ENCODE measurements at regions not wholly inside any gene's neighbourhood (a gene's known extent, or its start where the extent isn't known, plus 50 kb on each side); places are given as distances from the start of the nearest gene placed in this dataset.

- H3K36me3 ChIP-seq (ENCODE audit: insufficient read depth, low read length) = no peaks in the 10 kb centered on the region
- Mint-ChIP-seq H3K4me1 (ENCODE audit: low read depth, unreplicated experiment) (no peaks in the 10 kb centered on the region), H3K4me3 (ENCODE audit: unreplicated experiment) (no peak overlapping the region), H3K36me3 (ENCODE audit: low read depth, unreplicated experiment) (peaks cover 2% of the 10 kb centered on the region), H3K27me3 (ENCODE audit: low read depth, unreplicated experiment) (peaks cover 20% of the 10 kb centered on the region), H3K9me3 (ENCODE audit: unreplicated experiment) (peaks cover 9% of the 10 kb centered on the region), H3K27ac (ENCODE audit: unreplicated experiment) (no peak overlapping the region)
- TF ChIP-seq, protein P1, sequence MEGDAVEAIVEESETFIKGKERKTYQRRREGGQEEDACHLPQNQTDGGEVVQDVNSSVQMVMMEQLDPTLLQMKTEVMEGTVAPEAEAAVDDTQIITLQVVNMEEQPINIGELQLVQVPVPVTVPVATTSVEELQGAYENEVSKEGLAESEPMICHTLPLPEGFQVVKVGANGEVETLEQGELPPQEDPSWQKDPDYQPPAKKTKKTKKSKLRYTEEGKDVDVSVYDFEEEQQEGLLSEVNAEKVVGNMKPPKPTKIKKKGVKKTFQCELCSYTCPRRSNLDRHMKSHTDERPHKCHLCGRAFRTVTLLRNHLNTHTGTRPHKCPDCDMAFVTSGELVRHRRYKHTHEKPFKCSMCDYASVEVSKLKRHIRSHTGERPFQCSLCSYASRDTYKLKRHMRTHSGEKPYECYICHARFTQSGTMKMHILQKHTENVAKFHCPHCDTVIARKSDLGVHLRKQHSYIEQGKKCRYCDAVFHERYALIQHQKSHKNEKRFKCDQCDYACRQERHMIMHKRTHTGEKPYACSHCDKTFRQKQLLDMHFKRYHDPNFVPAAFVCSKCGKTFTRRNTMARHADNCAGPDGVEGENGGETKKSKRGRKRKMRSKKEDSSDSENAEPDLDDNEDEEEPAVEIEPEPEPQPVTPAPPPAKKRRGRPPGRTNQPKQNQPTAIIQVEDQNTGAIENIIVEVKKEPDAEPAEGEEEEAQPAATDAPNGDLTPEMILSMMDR (IDR thresholded peaks at IDR 0.05; ENCODE audit: insufficient read depth, low read depth, low read length) = no peak
- TF ChIP-seq EZH2 (IDR thresholded peaks at IDR 0.05; ENCODE audit: insufficient read depth, low read length) = no peak
- peaks cover 5% of the 10 kb centered on the region for H3K27me3 ChIP-seq (ENCODE audit: insufficient read depth, low read length)
- H3K9me3 ChIP-seq (ENCODE audit: insufficient read depth, low read depth, low read length) = no peaks in the 10 kb centered on the region
- no peak overlapping the region for H2AFZ ChIP-seq (ENCODE audit: low read depth, low read length)
- no peaks in the 10 kb centered on the region for H3K79me2 ChIP-seq (ENCODE audit: insufficient read depth, low read length)
- DNase-seq (ENCODE audit: low read depth) (no peak), FAIRE-seq (no peak)
- H4K20me1 ChIP-seq (ENCODE audit: insufficient read depth, low read length) = no peaks in the 10 kb centered on the region
- no peak overlapping the region for H3K9ac ChIP-seq (ENCODE audit: low read length)
- no peak overlapping the region for H3K4me3 ChIP-seq (ENCODE audit: insufficient read depth, low read depth, low read length)
- no peak overlapping the region for H3K27ac ChIP-seq (ENCODE audit: low read depth, low read length)
- no peaks in the 10 kb centered on the region for H3K4me1 ChIP-seq (ENCODE audit: insufficient read depth, low read length)
- H3K4me2 ChIP-seq (ENCODE audit: low read length) = no peak overlapping the region
Observed at GRCh38 chr5:37905230-37905629, 65.4 kb upstream of the GDNF start.

DNA sequence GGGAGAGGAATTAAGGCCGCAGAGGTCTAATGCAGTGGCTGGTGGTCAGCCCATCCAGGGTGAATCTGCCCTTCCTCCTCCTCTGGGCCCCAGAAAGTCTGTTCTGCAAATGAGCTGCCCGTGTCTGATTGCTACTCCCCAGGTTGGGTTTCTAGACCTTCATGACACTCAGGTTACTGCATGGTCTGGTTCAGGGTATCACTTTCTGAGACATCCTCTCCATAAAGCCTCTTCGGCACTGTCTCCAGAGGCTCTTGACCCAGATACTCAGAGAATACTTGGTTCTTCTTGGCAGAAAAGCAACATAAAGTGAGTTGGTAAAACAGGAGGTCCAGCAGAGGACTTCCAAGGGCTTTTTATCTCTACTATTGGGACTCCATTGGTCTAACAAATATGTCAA, 62.5 kb upstream of the GDNF start:
- Histone ChIP-seq H3K79me2 (ENCODE audit: insufficient read depth, low read length) (no peaks in the 10 kb centered on the region), H3K9ac (ENCODE audit: low read length) (no peak overlapping the region), H3K36me3 (ENCODE audit: insufficient read depth, low read length) (no peaks in the 10 kb centered on the region), H2AFZ (ENCODE audit: low read depth, low read length) (no peak overlapping the region), H3K4me3 (ENCODE audit: insufficient read depth, low read depth, low read length) (no peak overlapping the region), H3K9me3 (ENCODE audit: insufficient read depth, low read depth, low read length) (no peaks in the 10 kb centered on the region), H4K20me1 (ENCODE audit: insufficient read depth, low read length) (no peaks in the 10 kb centered on the region), H3K27me3 (ENCODE audit: insufficient read depth, low read length) (peaks cover 3% of the 10 kb centered on the region), H3K4me1 (ENCODE audit: insufficient read depth, low read length) (no peaks in the 10 kb centered on the region), H3K4me2 (ENCODE audit: low read length) (no peak overlapping the region), H3K27ac (ENCODE audit: low read depth, low read length) (no peak overlapping the region)
- Mint-ChIP-seq H3K27ac (ENCODE audit: unreplicated experiment) (no peak overlapping the region), H3K36me3 (ENCODE audit: low read depth, unreplicated experiment) (peaks cover 2% of the 10 kb centered on the region), H3K4me1 (ENCODE audit: low read depth, unreplicated experiment) (no peaks in the 10 kb centered on the region), H3K27me3 (ENCODE audit: low read depth, unreplicated experiment) (peaks cover 10% of the 10 kb centered on the region), H3K4me3 (ENCODE audit: unreplicated experiment) (no peak overlapping the region), H3K9me3 (ENCODE audit: unreplicated experiment) (peaks cover 7% of the 10 kb centered on the region)
- TF ChIP-seq, protein P1 (IDR thresholded peaks at IDR 0.05; ENCODE audit: insufficient read depth, low read depth, low read length) = no peak
- TF ChIP-seq EZH2 (IDR thresholded peaks at IDR 0.05; ENCODE audit: insufficient read depth, low read length) = no peak
- DNase-seq (ENCODE audit: low read depth) (no peak), FAIRE-seq (no peak)

GRCh38 chr5:37900692-37901091, 60.9 kb upstream of the GDNF start:
- Histone ChIP-seq H3K27ac (ENCODE audit: low read depth, low read length) (no peak overlapping the region), H3K9ac (ENCODE audit: low read length) (no peak overlapping the region), H3K27me3 (ENCODE audit: insufficient read depth, low read length) (peaks cover 3% of the 10 kb centered on the region), H3K9me3 (ENCODE audit: insufficient read depth, low read depth, low read length) (no peaks in the 10 kb centered on the region), H3K36me3 (ENCODE audit: insufficient read depth, low read length) (no peaks in the 10 kb centered on the region), H3K4me3 (ENCODE audit: insufficient read depth, low read depth, low read length) (no peak overlapping the region), H2AFZ (ENCODE audit: low read depth, low read length) (no peak overlapping the region), H3K4me1 (ENCODE audit: insufficient read depth, low read length) (no peaks in the 10 kb centered on the region), H3K4me2 (ENCODE audit: low read length) (no peak overlapping the region), H3K79me2 (ENCODE audit: insufficient read depth, low read length) (no peaks in the 10 kb centered on the region), H4K20me1 (ENCODE audit: insufficient read depth, low read length) (no peaks in the 10 kb centered on the region)
- Mint-ChIP-seq H3K4me1 (ENCODE audit: low read depth, unreplicated experiment) (peaks cover 8% of the 10 kb centered on the region), H3K4me3 (ENCODE audit: unreplicated experiment) (no peak overlapping the region), H3K36me3 (ENCODE audit: low read depth, unreplicated experiment) (peaks cover 2% of the 10 kb centered on the region), H3K27ac (ENCODE audit: unreplicated experiment) (no peak overlapping the region), H3K9me3 (ENCODE audit: unreplicated experiment) (peaks cover 4% of the 10 kb centered on the region), H3K27me3 (ENCODE audit: low read depth, unreplicated experiment) (peaks cover 10% of the 10 kb centered on the region)
- FAIRE-seq (no peak), DNase-seq (ENCODE audit: low read depth) (peak; percentile 7)
- TF ChIP-seq, protein P1 (IDR thresholded peaks at IDR 0.05; ENCODE audit: insufficient read depth, low read depth, low read length) = no peak
- no peak for TF ChIP-seq EZH2 (IDR thresholded peaks at IDR 0.05; ENCODE audit: insufficient read depth, low read length)
